SK-N-SH (cell line): ENCODE measurements at regions not wholly inside any gene's neighbourhood (a gene's known extent, or its start where the extent isn't known, plus 50 kb on each side); places are given as distances from the start of the nearest gene placed in this dataset.

Experiments used
- CTCF ChIA-PET: fragments of 300-600, 350-600 bp; formaldehyde crosslinking; extraction: SDS; loops from one replicate; lab custom pipeline; 2021; lab: Yijun Ruan, JAX
- POLR2A ChIA-PET: fragments of 350-600 bp; sonication (Branson Sonifier 250); formaldehyde crosslinking; extraction: SDS; loops from one replicate; lab custom pipeline; 2020; ENCODE audit warnings: antibody characterized with exemption, inconsistent platforms; lab: Yijun Ruan, JAX
- DNase-seq: peaks from one replicate; pipeline ENCODE4 v3.0.0; 2012
- H2AFZ ChIP-seq: fragments of 200-600 bp; sonication (generic); 2 replicates; pipeline ENCODE4 v1.8.1; 2016; ENCODE audit warnings: antibody characterized with exemption, mild to moderate bottlenecking, low read depth
- H3F3A ChIP-seq: fragments of 200-600 bp; sonication (generic); replicated peaks from 2 replicates; pipeline ENCODE3; 2016; ENCODE audit warnings: antibody characterized with exemption, mild to moderate bottlenecking; ENCODE audit not compliant: insufficient read depth
- H3K27ac ChIP-seq, 2 experiments: fragments of 200-500 bp in 1 of 2; fragments of 200-600 bp in 1 of 2; sonication (Bioruptor generic) in 1 of 2; sonication (generic), shearing (Covaris generic) in 1 of 2; 2 replicates each; pipeline versions ENCODE4 v1.5.1 to v1.6.1; 2014 to 2016; ENCODE audit warnings: low read depth in 2 of 2, inconsistent platforms in 1 of 2, low read length in 1 of 2, mild to moderate bottlenecking in 1 of 2, mixed read lengths in 1 of 2
- H3K27me3 ChIP-seq: fragments of 200-600 bp; sonication (generic), shearing (Covaris generic); 2 replicates; pipeline ENCODE4 v1.6.1; 2016; ENCODE audit warnings: mixed run types; ENCODE audit not compliant: insufficient read depth
- H3K36me3 ChIP-seq, 2 experiments: fragments of 200-500 bp in 1 of 2; fragments of 200-600 bp in 1 of 2; sonication (Bioruptor generic) in 1 of 2; sonication (generic) in 1 of 2; replicated peaks in 1 of 2; 2 replicates each; pipeline versions ENCODE3 to v1.5.1; 2014 to 2016; ENCODE audit warnings: low read length in 1 of 2, mild to moderate bottlenecking in 1 of 2; ENCODE audit not compliant: insufficient read depth in 2 of 2, control insufficient read depth in 1 of 2
- H3K4me1 ChIP-seq, 2 experiments: fragments of 200-500 bp in 1 of 2; fragments of 200-600 bp in 1 of 2; sonication (Bioruptor generic) in 1 of 2; sonication (generic), shearing (Covaris generic) in 1 of 2; 2 replicates each; pipeline versions ENCODE4 v1.5.1 to v1.6.1; 2014 to 2016; ENCODE audit warnings: low read depth in 1 of 2, low read length in 1 of 2, mixed run types in 1 of 2; ENCODE audit not compliant: insufficient read depth in 2 of 2, control insufficient read depth in 1 of 2
- H3K4me2 ChIP-seq: fragments of 200-600 bp; sonication (generic), shearing (Covaris generic); 2 replicates; pipeline ENCODE4 v1.6.1; 2017; ENCODE audit warnings: mixed run types
- H3K4me3 ChIP-seq, 2 experiments: fragments of 200-500 bp in 1 of 2; fragments of 200-600 bp in 1 of 2; sonication (Bioruptor generic) in 1 of 2; sonication (generic), shearing (Covaris generic) in 1 of 2; 2 replicates each; pipeline versions ENCODE4 v1.5.1 to v1.8.1; 2014 to 2016; ENCODE audit warnings: low read depth in 2 of 2, inconsistent platforms in 1 of 2, low read length in 1 of 2, mild to moderate bottlenecking in 1 of 2, mixed read lengths in 1 of 2, moderate library complexity in 1 of 2
- H3K79me2 ChIP-seq: fragments of 200-600 bp; sonication (generic); 2 replicates; pipeline ENCODE4 v1.8.1; 2017; ENCODE audit warnings: mild to moderate bottlenecking; ENCODE audit not compliant: insufficient read depth
- H3K9ac ChIP-seq: fragments of 200-600 bp; sonication (generic); 2 replicates; pipeline ENCODE4 v1.6.1; 2017; ENCODE audit warnings: mixed run types
- H3K9me2 ChIP-seq: fragments of 200-600 bp; sonication (generic); 2 replicates; pipeline ENCODE4 v1.6.1; 2017; ENCODE audit warnings: mixed run types
- H3K9me3 ChIP-seq: fragments of 200-600 bp; sonication (generic); 2 replicates; pipeline ENCODE4 v1.6.1; 2017; ENCODE audit warnings: mixed run types, mild to moderate bottlenecking, moderate library complexity
- H4K20me1 ChIP-seq: fragments of 200-600 bp; sonication (generic); 2 replicates; pipeline ENCODE4 v1.6.1; 2017; ENCODE audit warnings: mild to moderate bottlenecking, mixed run types; ENCODE audit not compliant: insufficient read depth
- CHD2 ChIP-seq: fragments of 150-350 bp; IDR thresholded peaks from 2 replicates; pipeline ENCODE4 v1.6.1; 2018; ENCODE audit warnings: low read length; ENCODE audit not compliant: partially characterized antibody
- CTCF ChIP-seq: fragments of 200-600 bp; sonication (generic); IDR thresholded peaks from 2 replicates; pipeline ENCODE4 v1.6.1; 2017; ENCODE audit warnings: antibody characterized with exemption, mild to moderate bottlenecking, moderate library complexity
- ELF1 ChIP-seq: IDR thresholded peaks from 2 replicates; pipeline ENCODE4 v1.4.0; 2012
- EP300 ChIP-seq, 2 experiments: IDR thresholded peaks; 2 replicates each; pipeline versions ENCODE4 v1.4.0 to v1.6.1; 2012; ENCODE audit warnings: borderline replicate concordance in 1 of 2, low read depth in 1 of 2, low read length in 1 of 2
- FOSL2 ChIP-seq: IDR thresholded peaks from 2 replicates; pipeline ENCODE4 v1.4.0; 2012; ENCODE audit warnings: low read depth, mild to moderate bottlenecking, moderate library complexity, borderline replicate concordance
- GATA2 ChIP-seq: sonication (generic); formaldehyde crosslinking; IDR thresholded peaks from 2 replicates; pipeline ENCODE4 v1.5.0; 2020; ENCODE audit warnings: mild to moderate bottlenecking, missing genetic modification reagents
- JUND ChIP-seq: IDR thresholded peaks from 2 replicates; pipeline ENCODE4 v1.4.0; 2012
- MAX ChIP-seq: IDR thresholded peaks from 2 replicates; pipeline ENCODE4 v1.4.0; 2012; ENCODE audit warnings: low read depth
- MEF2A ChIP-seq: IDR thresholded peaks from 2 replicates; pipeline ENCODE4 v1.4.0; 2012; ENCODE audit warnings: low read depth, borderline replicate concordance
- NFIC ChIP-seq: IDR thresholded peaks from 2 replicates; pipeline ENCODE4 v1.4.0; 2012; ENCODE audit warnings: borderline replicate concordance
- PBX3 ChIP-seq: IDR thresholded peaks from 2 replicates; pipeline ENCODE4; 2012
- RAD21 ChIP-seq: IDR thresholded peaks from 2 replicates; pipeline ENCODE4 v1.6.1; 2012; ENCODE audit warnings: mild to moderate bottlenecking, low read length
- REST ChIP-seq: IDR thresholded peaks from 2 replicates; pipeline ENCODE4 v1.6.1; 2012; ENCODE audit warnings: mild to moderate bottlenecking, low read depth, low read length, moderate library complexity
- SIN3A ChIP-seq: IDR thresholded peaks from 2 replicates; pipeline ENCODE4 v1.6.1; 2012; ENCODE audit warnings: low read depth, mild to moderate bottlenecking, low read length, moderate library complexity, borderline replicate concordance
- TAF1 ChIP-seq: IDR thresholded peaks from 2 replicates; pipeline ENCODE4 v1.6.1; 2012; ENCODE audit warnings: low read depth, mild to moderate bottlenecking, low read length, moderate library complexity, borderline replicate concordance
- WGBS: methylation state at CpG from one replicate; pipeline ENCODE4 v1.1.6; 2017; ENCODE audit warnings: low lambda C conversion rate; 5-methylcytosine and 5-hydroxymethylcytosine counted together

GRCh38 chr13:28553971-28554370 is 59.0 kb upstream of the FLT1 start:
- H3K4me1 ChIP-seq = peaks cover 0 to 17% of the 10 kb centered on the region in 2 experiments; a peak in 2 of 4 replicates
- H3K27ac ChIP-seq = no peak overlapping the region
- H3F3A ChIP-seq = peaks cover 13% of the 10 kb centered on the region
- H3K27me3 ChIP-seq = no peaks in the 10 kb centered on the region
- H3K4me2 ChIP-seq = no peak overlapping the region
- CTCF ChIA-PET = interaction anchor here (0.7 kb wide), 1 partner anchor 10 kb away, joined by 3 read pairs; no protein-coding TSS in a partner anchor
- H3K36me3 ChIP-seq = no peaks in the 10 kb centered on the region
- H2AFZ ChIP-seq = no peak overlapping the region
- TF ChIP-seq NFIC = no peak
- no peak for TF ChIP-seq FOSL2
- no peak for TF ChIP-seq EP300 (IDR thresholded peaks at IDR 0.05; ENCODE audit: borderline replicate concordance in 1 of 2, low read depth in 1 of 2, low read length in 1 of 2)
- no peak for TF ChIP-seq TAF1
- TF ChIP-seq PBX3 = no peak
- no peak for TF ChIP-seq MEF2A
- no peak for TF ChIP-seq CHD2
- TF ChIP-seq CTCF = no peak
- TF ChIP-seq MAX = no peak
- no peak for TF ChIP-seq SIN3A
- TF ChIP-seq RAD21 = no peak
- no peak for TF ChIP-seq REST
- no peak for TF ChIP-seq ELF1
- no peak for TF ChIP-seq GATA2 (CRISPR knock-in tag)
- no peak for TF ChIP-seq JUND
- H4K20me1 ChIP-seq = no peaks in the 10 kb centered on the region
- no peaks in the 10 kb centered on the region for H3K79me2 ChIP-seq
- POLR2A ChIA-PET = no interaction called here
- H3K9me2 ChIP-seq = no peaks in the 10 kb centered on the region
- 36% methylated on average over 4 of the region's 5 CpGs for WGBS
- no peaks in the 10 kb centered on the region for H3K9me3 ChIP-seq
- no peak overlapping the region for H3K9ac ChIP-seq
- no peak overlapping the region for H3K4me3 ChIP-seq
- DNase-seq = no peak
